ENCODE measurements at regions not wholly inside any gene's neighbourhood (a gene's known extent, or its start where the extent isn't known, plus 50 kb on each side); places are given as distances from the start of the nearest gene placed in this dataset.

- TF ChIP-seq CTCF (IDR thresholded peaks at IDR 0.05) (no peak), POLR2AphosphoS5 (IDR thresholded peaks at IDR 0.05) (no peak), EP300 (IDR thresholded peaks at IDR 0.05) (no peak), POLR2A (IDR thresholded peaks at IDR 0.05) (no peak)
Observed at GRCh38 chr1:61580417-61580816, 144.5 kb downstream of the TM2D1 start.

All from sigmoid colon (tissue), 4 donors.